GM06990 (cell line): ENCODE measurements at regions not wholly inside any gene's neighbourhood (a gene's known extent, or its start where the extent isn't known, plus 50 kb on each side); places are given as distances from the start of the nearest gene placed in this dataset.

ENCODE experiments used
- DNase-seq: peaks from one replicate; pipeline ENCODE4 v3.0.0-alpha.2; 2011; ENCODE audit not compliant: insufficient read length; ENCODE audit errors: extremely low read depth
- H3K27me3 ChIP-seq: replicated peaks from 2 replicates; pipeline ENCODE4 v1.6.0; 2011; ENCODE audit warnings: low read length; ENCODE audit not compliant: control insufficient read depth, insufficient read depth
- H3K36me3 ChIP-seq: 2 replicates; pipeline ENCODE4 v1.5.1; 2011; ENCODE audit warnings: low read length; ENCODE audit not compliant: control insufficient read depth, insufficient read depth
- H3K4me3 ChIP-seq: replicated peaks from 2 replicates; pipeline ENCODE4 v1.5.1; 2011; ENCODE audit warnings: low read depth, mild to moderate bottlenecking, control low read depth, low read length
- CTCF ChIP-seq: IDR thresholded peaks from 2 replicates; pipeline ENCODE4 v1.5.1; 2011; ENCODE audit warnings: low read length, control low read depth, mild to moderate bottlenecking, inconsistent platforms; ENCODE audit not compliant: insufficient read depth, poor library complexity, severe bottlenecking

GRCh38 chr13:40204246-40204645 lies 462.2 kb downstream of the FOXO1 start:
- H3K36me3 ChIP-seq = no peaks in the 10 kb centered on the region
- no peaks in the 10 kb centered on the region for H3K27me3 ChIP-seq
- no peak for DNase-seq
- no peak overlapping the region for H3K4me3 ChIP-seq
- no peak for TF ChIP-seq CTCF

- no peak for DNase-seq
- TF ChIP-seq CTCF = no peak
- Histone ChIP-seq H3K27me3 (no peaks in the 10 kb centered on the region), H3K36me3 (no peaks in the 10 kb centered on the region), H3K4me3 (no peak overlapping the region)
These were observed 460.6 kb downstream of the FOXO1 start for GRCh38 chr13:40205771-40206240.

GRCh38 chr13:40206241-40207000 lies 460.0 kb downstream of the FOXO1 start:
- Histone ChIP-seq H3K27me3 (no peaks in the 10 kb centered on the region), H3K36me3 (no peaks in the 10 kb centered on the region), H3K4me3 (no peak overlapping the region)
- TF ChIP-seq CTCF = no peak
- DNase-seq = no peak

- H3K36me3 ChIP-seq = no peaks in the 10 kb centered on the region
- no peak for TF ChIP-seq CTCF
- no peaks in the 10 kb centered on the region for H3K27me3 ChIP-seq
- DNase-seq = peak; percentile 67
- no peak overlapping the region for H3K4me3 ChIP-seq
These were observed 459.4 kb downstream of the FOXO1 start for GRCh38 chr13:40207001-40207478.

- no peak for DNase-seq
- Histone ChIP-seq H3K27me3 (no peaks in the 10 kb centered on the region), H3K4me3 (no peak overlapping the region), H3K36me3 (no peaks in the 10 kb centered on the region)
- TF ChIP-seq CTCF = no peak
These were observed 457.9 kb downstream of the FOXO1 start for GRCh38 chr13:40208517-40208916.
